ENCODE measurements at regions not wholly inside any gene's neighbourhood (a gene's known extent, or its start where the extent isn't known, plus 50 kb on each side); places are given as distances from the start of the nearest gene placed in this dataset.

DNA sequence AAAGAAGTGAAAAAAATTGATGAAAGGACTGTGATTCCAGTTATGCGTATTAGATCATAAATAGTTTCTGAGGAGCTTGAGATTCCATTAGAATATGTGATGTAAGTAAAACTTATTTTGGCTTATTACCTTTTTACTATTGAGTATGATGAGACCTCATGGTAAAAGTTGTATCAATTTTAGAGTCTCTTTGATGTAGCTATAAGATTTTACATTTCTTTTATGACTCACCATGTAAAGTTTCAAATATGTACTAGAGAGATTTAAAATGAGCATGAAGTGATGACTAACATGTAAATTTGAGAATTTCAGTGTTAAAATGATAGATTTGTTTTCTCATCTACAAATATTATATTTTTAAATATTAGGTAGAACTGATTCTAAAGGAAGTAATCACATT lies 276.5 kb downstream of the OTUD1 start:
- TF ChIP-seq, protein P1, sequence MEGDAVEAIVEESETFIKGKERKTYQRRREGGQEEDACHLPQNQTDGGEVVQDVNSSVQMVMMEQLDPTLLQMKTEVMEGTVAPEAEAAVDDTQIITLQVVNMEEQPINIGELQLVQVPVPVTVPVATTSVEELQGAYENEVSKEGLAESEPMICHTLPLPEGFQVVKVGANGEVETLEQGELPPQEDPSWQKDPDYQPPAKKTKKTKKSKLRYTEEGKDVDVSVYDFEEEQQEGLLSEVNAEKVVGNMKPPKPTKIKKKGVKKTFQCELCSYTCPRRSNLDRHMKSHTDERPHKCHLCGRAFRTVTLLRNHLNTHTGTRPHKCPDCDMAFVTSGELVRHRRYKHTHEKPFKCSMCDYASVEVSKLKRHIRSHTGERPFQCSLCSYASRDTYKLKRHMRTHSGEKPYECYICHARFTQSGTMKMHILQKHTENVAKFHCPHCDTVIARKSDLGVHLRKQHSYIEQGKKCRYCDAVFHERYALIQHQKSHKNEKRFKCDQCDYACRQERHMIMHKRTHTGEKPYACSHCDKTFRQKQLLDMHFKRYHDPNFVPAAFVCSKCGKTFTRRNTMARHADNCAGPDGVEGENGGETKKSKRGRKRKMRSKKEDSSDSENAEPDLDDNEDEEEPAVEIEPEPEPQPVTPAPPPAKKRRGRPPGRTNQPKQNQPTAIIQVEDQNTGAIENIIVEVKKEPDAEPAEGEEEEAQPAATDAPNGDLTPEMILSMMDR (IDR thresholded peaks at IDR 0.05): no peak
- no peak for TF ChIP-seq POLR2A (IDR thresholded peaks at IDR 0.05)
